ENCODE measurements at regions not wholly inside any gene's neighbourhood (a gene's known extent, or its start where the extent isn't known, plus 50 kb on each side); places are given as distances from the start of the nearest gene placed in this dataset.

GRCh38 chr12:64937452-64937851, 113.0 kb downstream of the TBC1D30 start:
- no peak for TF ChIP-seq CTCF (IDR thresholded peaks at IDR 0.05)
- TF ChIP-seq POLR2A (IDR thresholded peaks at IDR 0.05) = no peak
